Loucy (cell line): ENCODE measurements at regions not wholly inside any gene's neighbourhood (a gene's known extent, or its start where the extent isn't known, plus 50 kb on each side); places are given as distances from the start of the nearest gene placed in this dataset.

Experiments
- H2AFZ ChIP-seq: fragments of 200-600 bp; sonication (generic); 2 replicates; pipeline ENCODE4 v1.6.0; 2016; ENCODE audit warnings: antibody characterized with exemption, mild to moderate bottlenecking, low read length, moderate library complexity
- H3F3A ChIP-seq: fragments of 200-600 bp; 2 replicates; pipeline ENCODE4 v1.6.0; 2016; ENCODE audit warnings: antibody characterized with exemption, low read depth, mild to moderate bottlenecking
- H3K27me3 ChIP-seq: fragments of 200-600 bp; sonication (generic); 2 replicates; pipeline ENCODE4 v1.6.1; 2014; ENCODE audit warnings: low read length, mild to moderate bottlenecking; ENCODE audit not compliant: insufficient read depth, poor library complexity, severe bottlenecking
- H3K36me3 ChIP-seq: fragments of 200-600 bp; sonication (generic); 2 replicates; pipeline ENCODE4 v1.6.1; 2016; ENCODE audit warnings: low read length; ENCODE audit not compliant: insufficient read depth
- H3K4me1 ChIP-seq: fragments of 200-600 bp; sonication (generic); 2 replicates; pipeline ENCODE4 v1.5.1; 2014; ENCODE audit warnings: low read length, mild to moderate bottlenecking; ENCODE audit not compliant: insufficient read depth, poor library complexity, severe bottlenecking
- H3K4me2 ChIP-seq: fragments of 200-600 bp; sonication (generic); 2 replicates; pipeline ENCODE4 v1.6.0; 2014; ENCODE audit warnings: antibody characterized with exemption, low read length, low read depth, mild to moderate bottlenecking; ENCODE audit not compliant: poor library complexity, severe bottlenecking
- H3K4me3 ChIP-seq: fragments of 200-600 bp; sonication (generic); 2 replicates; pipeline ENCODE4 v1.5.1; 2014; ENCODE audit warnings: low read length, mild to moderate bottlenecking, mixed read lengths; ENCODE audit not compliant: poor library complexity, severe bottlenecking
- H3K79me2 ChIP-seq: fragments of 200-600 bp; sonication (generic); 2 replicates; pipeline ENCODE4 v1.6.1; 2014; ENCODE audit warnings: low read length; ENCODE audit not compliant: insufficient read depth
- H3K9ac ChIP-seq: fragments of 200-600 bp; sonication (generic); 2 replicates; pipeline ENCODE4 v1.6.0; 2014; ENCODE audit warnings: mild to moderate bottlenecking, low read depth, low read length, moderate library complexity; ENCODE audit not compliant: poor library complexity, severe bottlenecking
- H3K9me2 ChIP-seq: fragments of 200-600 bp; sonication (generic); replicated peaks from 2 replicates; pipeline ENCODE4 v1.6.1; 2016; ENCODE audit warnings: low read depth, low read length, mixed read lengths
- H3K9me3 ChIP-seq: fragments of 200-600 bp; sonication (generic); 2 replicates; pipeline ENCODE4 v1.6.1; 2014; ENCODE audit warnings: mild to moderate bottlenecking, antibody characterized with exemption, low read length, low read depth; ENCODE audit not compliant: insufficient read depth
- H4K20me1 ChIP-seq: fragments of 200-600 bp; sonication (generic); 2 replicates; pipeline ENCODE4 v1.6.0; 2014; ENCODE audit warnings: antibody characterized with exemption, low read length, mild to moderate bottlenecking; ENCODE audit not compliant: insufficient read depth, poor library complexity, severe bottlenecking
- EZH2phosphoT487 ChIP-seq: fragments of 200-600 bp; IDR thresholded peaks from 2 replicates; pipeline ENCODE4 v1.6.1; 2018; ENCODE audit warnings: antibody characterized with exemption, mild to moderate bottlenecking, moderate library complexity, borderline replicate concordance
- TF ChIP-seq, protein P1 (sequence below): fragments of 200-600 bp; sonication (generic); conservative IDR thresholded peaks from 2 replicates; pipeline ENCODE4 v1.5.1; 2014; ENCODE audit warnings: mild to moderate bottlenecking, antibody characterized with exemption, low read length

DNA sequence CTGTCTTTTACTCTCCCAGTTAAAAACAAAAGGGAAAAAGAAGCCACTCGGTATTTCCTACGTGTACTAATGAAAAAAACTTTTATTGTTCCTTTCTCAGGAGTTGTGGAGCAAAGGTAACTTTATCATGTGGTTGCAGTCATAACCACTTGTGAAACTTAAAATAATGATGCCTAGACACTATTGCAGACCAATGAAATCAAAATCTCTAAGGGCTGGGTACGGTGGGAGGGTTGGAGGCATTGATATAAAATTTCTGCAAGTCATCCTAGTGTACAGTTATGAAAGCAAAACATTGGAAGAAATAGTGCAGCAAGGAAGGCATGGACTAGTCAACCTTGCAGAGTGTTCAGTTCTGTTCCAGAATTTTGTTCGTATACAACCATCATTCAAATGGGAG is 808.8 kb downstream of the TUSC7 start:
- Histone ChIP-seq H3K9me3 (no peaks in the 10 kb centered on the region), H3K36me3 (no peaks in the 10 kb centered on the region), H3K27me3 (no peaks in the 10 kb centered on the region), H3K4me2 (no peak overlapping the region), H4K20me1 (no peaks in the 10 kb centered on the region), H3F3A (no peaks in the 10 kb centered on the region), H2AFZ (no peak overlapping the region), H3K4me3 (no peak overlapping the region), H3K4me1 (no peaks in the 10 kb centered on the region), H3K9me2 (no peaks in the 10 kb centered on the region), H3K9ac (no peak overlapping the region), H3K79me2 (no peaks in the 10 kb centered on the region)
- TF ChIP-seq, protein P1, sequence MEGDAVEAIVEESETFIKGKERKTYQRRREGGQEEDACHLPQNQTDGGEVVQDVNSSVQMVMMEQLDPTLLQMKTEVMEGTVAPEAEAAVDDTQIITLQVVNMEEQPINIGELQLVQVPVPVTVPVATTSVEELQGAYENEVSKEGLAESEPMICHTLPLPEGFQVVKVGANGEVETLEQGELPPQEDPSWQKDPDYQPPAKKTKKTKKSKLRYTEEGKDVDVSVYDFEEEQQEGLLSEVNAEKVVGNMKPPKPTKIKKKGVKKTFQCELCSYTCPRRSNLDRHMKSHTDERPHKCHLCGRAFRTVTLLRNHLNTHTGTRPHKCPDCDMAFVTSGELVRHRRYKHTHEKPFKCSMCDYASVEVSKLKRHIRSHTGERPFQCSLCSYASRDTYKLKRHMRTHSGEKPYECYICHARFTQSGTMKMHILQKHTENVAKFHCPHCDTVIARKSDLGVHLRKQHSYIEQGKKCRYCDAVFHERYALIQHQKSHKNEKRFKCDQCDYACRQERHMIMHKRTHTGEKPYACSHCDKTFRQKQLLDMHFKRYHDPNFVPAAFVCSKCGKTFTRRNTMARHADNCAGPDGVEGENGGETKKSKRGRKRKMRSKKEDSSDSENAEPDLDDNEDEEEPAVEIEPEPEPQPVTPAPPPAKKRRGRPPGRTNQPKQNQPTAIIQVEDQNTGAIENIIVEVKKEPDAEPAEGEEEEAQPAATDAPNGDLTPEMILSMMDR: no peak
- no peak for TF ChIP-seq EZH2phosphoT487

DNA sequence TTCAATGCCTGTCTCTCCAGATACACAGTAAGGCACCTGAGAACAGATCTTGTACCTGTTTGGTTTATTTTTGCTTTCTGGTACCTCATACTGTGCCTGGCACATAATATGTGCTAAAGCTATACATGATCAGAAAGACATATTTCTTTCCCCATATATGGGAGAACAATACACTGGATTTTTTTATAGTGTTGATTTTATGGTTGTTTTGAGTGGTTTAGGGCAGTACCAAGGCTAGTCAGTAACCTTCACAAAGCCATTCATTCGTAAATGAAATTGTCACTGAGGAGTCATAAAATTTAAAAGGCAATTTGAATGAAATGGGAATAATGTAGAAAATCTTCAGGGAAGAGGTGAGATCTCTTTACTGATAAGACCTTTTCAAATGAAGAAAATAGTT is 810.2 kb downstream of the TUSC7 start:
- no peaks in the 10 kb centered on the region for H3K9me3 ChIP-seq
- no peaks in the 10 kb centered on the region for H3K36me3 ChIP-seq
- no peak for TF ChIP-seq EZH2phosphoT487
- TF ChIP-seq, protein P1: no peak
- no peak overlapping the region for H3K9ac ChIP-seq
- H3F3A ChIP-seq: no peaks in the 10 kb centered on the region
- no peak overlapping the region for H3K4me3 ChIP-seq
- H2AFZ ChIP-seq: no peak overlapping the region
- no peaks in the 10 kb centered on the region for H3K4me1 ChIP-seq
- no peaks in the 10 kb centered on the region for H3K9me2 ChIP-seq
- H4K20me1 ChIP-seq: no peaks in the 10 kb centered on the region
- H3K79me2 ChIP-seq: no peaks in the 10 kb centered on the region
- no peak overlapping the region for H3K4me2 ChIP-seq
- no peaks in the 10 kb centered on the region for H3K27me3 ChIP-seq

DNA sequence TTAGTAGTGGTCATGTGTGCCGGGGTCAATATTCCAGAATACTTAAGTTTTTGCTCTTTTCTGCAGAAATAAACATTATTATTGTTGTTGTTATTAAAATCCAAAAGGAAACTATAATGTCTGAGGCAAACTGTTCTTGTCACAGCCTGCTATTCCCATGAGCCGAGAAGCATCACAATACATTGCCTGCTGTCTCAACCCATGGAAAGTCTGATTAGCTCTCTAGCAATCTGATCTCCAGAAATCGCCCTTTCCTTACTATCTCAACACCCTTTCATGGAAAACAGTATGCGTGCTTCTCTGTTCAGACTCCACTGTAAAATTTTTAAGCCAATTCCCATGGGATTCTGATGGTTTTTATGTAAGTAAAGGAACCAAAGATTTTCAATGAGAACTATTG is 811.0 kb downstream of the TUSC7 start:
- no peak overlapping the region for H2AFZ ChIP-seq
- no peak overlapping the region for H3K4me3 ChIP-seq
- no peaks in the 10 kb centered on the region for H3F3A ChIP-seq
- no peaks in the 10 kb centered on the region for H3K36me3 ChIP-seq
- no peaks in the 10 kb centered on the region for H3K27me3 ChIP-seq
- TF ChIP-seq, protein P1: no peak
- TF ChIP-seq EZH2phosphoT487: no peak
- no peaks in the 10 kb centered on the region for H4K20me1 ChIP-seq
- no peak overlapping the region for H3K4me2 ChIP-seq
- no peaks in the 10 kb centered on the region for H3K9me2 ChIP-seq
- H3K79me2 ChIP-seq: no peaks in the 10 kb centered on the region
- no peaks in the 10 kb centered on the region for H3K4me1 ChIP-seq
- no peak overlapping the region for H3K9ac ChIP-seq
- no peaks in the 10 kb centered on the region for H3K9me3 ChIP-seq
